IgD-negative memory B cell (primary cell): ENCODE measurements at regions not wholly inside any gene's neighbourhood (a gene's known extent, or its start where the extent isn't known, plus 50 kb on each side); places are given as distances from the start of the nearest gene placed in this dataset.
A peak's percentile ranks its signal among the peaks of the same experiment; 100 is the strongest.
"Not testable (repeated sequence)": the region's sequence is repeated elsewhere in the genome, so short reads cannot be mapped to it uniquely, and the experiment has no call there.

ENCODE experiments used
- H3K27ac Mint-ChIP-seq, 3 donors: one replicate each; pipeline ENCODE4 v1.8.0; 2020 to 2022; ENCODE audit warnings: mild to moderate bottlenecking in 3 of 3, mixed read lengths in 3 of 3, moderate library complexity in 1 of 3
- H3K27me3 Mint-ChIP-seq: one replicate; pipeline ENCODE4 v1.8.0; 2021; ENCODE audit warnings: mixed read lengths
- H3K36me3 Mint-ChIP-seq: one replicate; pipeline ENCODE4 v1.8.0; 2020; ENCODE audit warnings: mild to moderate bottlenecking, mixed read lengths
- H3K4me1 Mint-ChIP-seq, 3 donors: one replicate each; pipeline ENCODE4 v1.8.0; 2020 to 2022; ENCODE audit warnings: mixed read lengths in 3 of 3, mild to moderate bottlenecking in 1 of 3
- H3K4me3 Mint-ChIP-seq, 4 donors: one replicate each; pipeline ENCODE4 v1.8.0; 2020 to 2022; ENCODE audit warnings: mild to moderate bottlenecking in 4 of 4, mixed read lengths in 4 of 4, moderate library complexity in 3 of 4
- H3K9me3 Mint-ChIP-seq, 3 donors: one replicate each; pipeline ENCODE4 v1.8.0; 2020 to 2021; ENCODE audit warnings: mixed read lengths in 3 of 3, mild to moderate bottlenecking in 1 of 3

GRCh38 chr13:104616990-104617389, 1550.8 kb upstream of the SLC10A2 start:
- no peak overlapping the region for H3K27ac Mint-ChIP-seq
- H3K4me3 Mint-ChIP-seq = no peak overlapping the region
- no peaks in the 10 kb centered on the region for H3K36me3 Mint-ChIP-seq
- H3K27me3 Mint-ChIP-seq = no peaks in the 10 kb centered on the region
- H3K4me1 Mint-ChIP-seq = no peaks in the 10 kb centered on the region
- peaks cover 3 to 13% (median 9%) of the 10 kb centered on the region in 3 donors for H3K9me3 Mint-ChIP-seq

GRCh38 chr13:104614361-104615145, 1548.3 kb upstream of the SLC10A2 start:
- Mint-ChIP-seq H3K4me3 (no peak overlapping the region), H3K9me3 (peaks cover 3 to 13% (median 9%) of the 10 kb centered on the region in 3 donors), H3K36me3 (no peaks in the 10 kb centered on the region), H3K27ac (no peak overlapping the region), H3K4me1 (no peaks in the 10 kb centered on the region), H3K27me3 (no peaks in the 10 kb centered on the region)

DNA sequence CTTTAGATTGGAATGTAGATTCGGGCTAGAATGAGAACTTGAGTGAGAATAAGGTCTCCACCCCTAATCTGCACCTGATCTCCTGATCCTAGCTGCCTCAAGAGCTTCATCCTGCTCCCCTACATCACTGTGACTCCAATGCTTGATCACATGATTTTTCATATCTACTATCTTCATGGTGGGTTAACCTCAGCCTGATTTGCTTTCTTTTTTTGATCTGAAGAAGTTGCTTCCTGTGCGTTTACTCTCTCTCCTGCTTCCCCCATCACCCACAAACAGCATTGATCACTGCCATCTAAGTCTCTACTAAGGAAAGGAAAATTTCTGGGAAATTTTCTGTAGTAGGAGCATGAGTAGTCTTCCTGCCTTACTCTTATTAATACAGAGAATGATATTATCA, 1542.1 kb upstream of the SLC10A2 start:
- Mint-ChIP-seq H3K9me3 (no peaks in the 10 kb centered on the region), H3K27ac (no peak overlapping the region), H3K4me1 (no peaks in the 10 kb centered on the region), H3K36me3 (no peaks in the 10 kb centered on the region), H3K27me3 (no peaks in the 10 kb centered on the region), H3K4me3 (no peak overlapping the region)

GRCh38 chr13:104605435-104605834, 1539.2 kb upstream of the SLC10A2 start:
- not testable (repeated sequence) for H3K4me3 Mint-ChIP-seq, H3K4me1 Mint-ChIP-seq, H3K9me3 Mint-ChIP-seq, H3K27me3 Mint-ChIP-seq, H3K36me3 Mint-ChIP-seq, H3K27ac Mint-ChIP-seq

GRCh38 chr13:104597546-104598180, 1531.4 kb upstream of the SLC10A2 start:
- H3K4me1 Mint-ChIP-seq = no peaks in the 10 kb centered on the region
- peaks cover 1% of the 10 kb centered on the region for H3K27me3 Mint-ChIP-seq
- H3K4me3 Mint-ChIP-seq = no peak overlapping the region
- H3K36me3 Mint-ChIP-seq = no peaks in the 10 kb centered on the region
- H3K9me3 Mint-ChIP-seq = peaks cover 0 to 12% (median 1%) of the 10 kb centered on the region in 3 donors
- H3K27ac Mint-ChIP-seq = no peak overlapping the region

DNA sequence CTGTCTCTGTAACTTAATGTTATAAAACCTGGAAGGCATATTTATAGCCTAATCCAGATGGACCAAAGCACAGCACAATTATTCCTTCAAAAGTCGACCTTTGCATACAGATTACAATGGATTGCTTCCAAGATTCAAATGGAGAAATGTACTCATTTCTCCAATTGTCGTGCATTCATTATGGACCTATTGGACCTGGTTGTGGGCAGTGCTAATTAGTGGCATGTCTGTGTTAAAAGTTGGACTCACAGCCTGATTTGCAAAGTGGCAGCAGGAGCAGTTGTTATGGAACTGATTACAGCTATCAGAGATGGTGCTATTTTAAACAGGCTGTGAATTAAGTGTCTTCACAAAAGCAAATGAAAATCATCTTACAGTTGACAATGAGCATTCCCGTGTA, 1529.3 kb upstream of the SLC10A2 start:
- no peak overlapping the region for H3K4me3 Mint-ChIP-seq
- no peak overlapping the region for H3K27ac Mint-ChIP-seq
- peaks cover 0 to 4% (median 1%) of the 10 kb centered on the region in 3 donors for H3K9me3 Mint-ChIP-seq
- no peaks in the 10 kb centered on the region for H3K36me3 Mint-ChIP-seq
- H3K4me1 Mint-ChIP-seq = no peaks in the 10 kb centered on the region
- H3K27me3 Mint-ChIP-seq = peaks cover 1% of the 10 kb centered on the region

- Mint-ChIP-seq H3K4me3 (no peak overlapping the region), H3K27me3 (no peaks in the 10 kb centered on the region), H3K27ac (no peak overlapping the region), H3K36me3 (no peaks in the 10 kb centered on the region), H3K9me3 (peaks cover 0 to 4% (median 1%) of the 10 kb centered on the region in 3 donors), H3K4me1 (no peaks in the 10 kb centered on the region)
These were observed 1528.6 kb upstream of the SLC10A2 start for GRCh38 chr13:104594806-104595205.

GRCh38 chr13:104593693-104594092, 1527.5 kb upstream of the SLC10A2 start:
- Mint-ChIP-seq H3K27ac (no peak overlapping the region), H3K4me1 (no peaks in the 10 kb centered on the region), H3K36me3 (no peaks in the 10 kb centered on the region), H3K9me3 (peaks cover 0 to 4% (median 1%) of the 10 kb centered on the region in 3 donors), H3K27me3 (no peaks in the 10 kb centered on the region), H3K4me3 (no peak overlapping the region)

DNA sequence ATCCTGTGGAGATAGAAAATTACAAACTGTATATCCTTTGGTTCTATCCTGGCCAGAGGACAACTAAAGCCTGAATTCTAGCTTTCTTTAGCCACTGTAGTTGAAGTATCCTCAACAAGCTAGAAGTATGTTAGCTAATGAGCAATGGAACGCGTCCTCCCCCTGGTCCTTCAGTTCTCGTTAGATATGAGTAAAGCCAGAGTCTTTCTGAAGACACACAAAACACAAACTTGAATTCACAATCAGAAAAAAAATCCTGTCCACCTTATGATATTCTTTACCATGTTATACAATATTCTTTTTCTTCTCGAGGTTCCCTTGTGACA, 1527.0 kb upstream of the SLC10A2 start:
- Mint-ChIP-seq H3K27me3 (no peaks in the 10 kb centered on the region), H3K4me3 (peak overlapping the region in 1 of 4 donors; percentile 32), H3K36me3 (no peaks in the 10 kb centered on the region), H3K27ac (no peak overlapping the region), H3K9me3 (peaks cover 0 to 4% (median 1%) of the 10 kb centered on the region in 3 donors), H3K4me1 (no peaks in the 10 kb centered on the region)

- Mint-ChIP-seq H3K27me3 (no peaks in the 10 kb centered on the region), H3K9me3 (peaks cover 0 to 4% (median 1%) of the 10 kb centered on the region in 3 donors), H3K36me3 (no peaks in the 10 kb centered on the region), H3K4me1 (no peaks in the 10 kb centered on the region), H3K27ac (no peak overlapping the region), H3K4me3 (no peak overlapping the region)
These were observed 1526.5 kb upstream of the SLC10A2 start for GRCh38 chr13:104592545-104593250.

DNA sequence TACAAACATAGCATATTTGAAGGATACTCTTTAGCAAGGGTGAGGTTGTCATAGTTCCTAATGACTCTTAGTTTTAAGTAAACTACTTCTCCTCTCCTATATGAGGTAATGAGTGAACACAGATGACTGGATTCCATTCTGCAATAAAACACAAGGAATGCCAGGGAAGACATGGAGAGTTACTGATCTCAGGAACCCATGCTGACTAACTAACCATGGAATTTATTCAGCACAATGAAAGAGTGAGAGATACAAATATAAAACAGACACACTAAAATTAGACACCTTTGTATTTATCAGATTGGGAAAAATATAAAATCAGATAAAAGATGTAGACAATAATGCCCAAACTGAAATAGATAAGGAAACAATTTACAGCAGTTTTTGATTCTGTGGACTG, 1525.9 kb upstream of the SLC10A2 start:
- no peak overlapping the region for H3K4me3 Mint-ChIP-seq
- no peaks in the 10 kb centered on the region for H3K4me1 Mint-ChIP-seq
- no peaks in the 10 kb centered on the region for H3K27me3 Mint-ChIP-seq
- H3K9me3 Mint-ChIP-seq = peaks cover 0 to 4% (median 1%) of the 10 kb centered on the region in 3 donors
- no peaks in the 10 kb centered on the region for H3K36me3 Mint-ChIP-seq
- H3K27ac Mint-ChIP-seq = no peak overlapping the region

- peaks cover 0 to 7% (median 6%) of the 10 kb centered on the region in 3 donors for H3K9me3 Mint-ChIP-seq
- H3K36me3 Mint-ChIP-seq = no peaks in the 10 kb centered on the region
- H3K4me3 Mint-ChIP-seq = no peak overlapping the region
- H3K27me3 Mint-ChIP-seq = no peaks in the 10 kb centered on the region
- H3K27ac Mint-ChIP-seq = no peak overlapping the region
- H3K4me1 Mint-ChIP-seq = no peaks in the 10 kb centered on the region
These were observed 1520.0 kb upstream of the SLC10A2 start for GRCh38 chr13:104586051-104586746.

DNA sequence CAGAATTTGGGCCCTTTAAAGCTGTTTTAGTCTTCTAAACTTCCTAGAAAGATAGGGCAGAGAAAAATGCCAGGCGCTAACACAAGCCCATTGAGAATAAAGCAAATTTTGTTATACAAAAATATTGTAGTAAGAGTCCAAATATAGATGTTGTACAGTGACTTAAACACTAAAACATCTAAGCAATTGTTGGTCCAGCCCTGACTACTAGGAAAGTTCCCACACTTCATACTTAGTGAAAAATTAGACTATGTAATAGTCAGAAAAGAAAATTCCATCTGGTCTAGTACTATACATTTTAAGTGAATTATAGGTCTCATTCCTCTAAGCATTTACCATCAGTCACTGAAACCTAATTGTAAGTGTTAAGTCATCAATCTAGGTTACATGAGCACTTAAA, 1518.3 kb upstream of the SLC10A2 start:
- H3K27ac Mint-ChIP-seq = no peak overlapping the region
- no peak overlapping the region for H3K4me3 Mint-ChIP-seq
- H3K4me1 Mint-ChIP-seq = no peaks in the 10 kb centered on the region
- H3K27me3 Mint-ChIP-seq = no peaks in the 10 kb centered on the region
- H3K36me3 Mint-ChIP-seq = no peaks in the 10 kb centered on the region
- H3K9me3 Mint-ChIP-seq = peaks cover 0 to 7% (median 6%) of the 10 kb centered on the region in 3 donors

- no peaks in the 10 kb centered on the region for H3K4me1 Mint-ChIP-seq
- no peaks in the 10 kb centered on the region for H3K27me3 Mint-ChIP-seq
- H3K36me3 Mint-ChIP-seq = no peaks in the 10 kb centered on the region
- no peak overlapping the region for H3K4me3 Mint-ChIP-seq
- H3K27ac Mint-ChIP-seq = no peak overlapping the region
- H3K9me3 Mint-ChIP-seq = peaks cover 3 to 6% (median 3%) of the 10 kb centered on the region in 3 donors
These were observed 1514.7 kb upstream of the SLC10A2 start for GRCh38 chr13:104580931-104581330.
